KBM-7 (cell line): ENCODE measurements at regions not wholly inside any gene's neighbourhood (a gene's known extent, or its start where the extent isn't known, plus 50 kb on each side); places are given as distances from the start of the nearest gene placed in this dataset.

Source experiments
- DNase-seq: peaks from one replicate; pipeline ENCODE4 v3.0.0-alpha.2; 2015
- in situ Hi-C: fragments of 300-500 bp; cut with MboI; formaldehyde crosslinking; loops from 2 replicates; pipeline ENCODE4 v1.14.3; 2020; ENCODE audit warnings: low sequenced_read_pairs, low pct_unique_long_range_greater_than_20kb, mixed read lengths

- in situ Hi-C loops: no loop called here
- no peak for DNase-seq
These were observed 499.8 kb upstream of the CD180 start for GRCh38 chr5:67696446-67696845.

- DNase-seq: no peak
- in situ Hi-C loops: no loop called here
These were observed 498.8 kb upstream of the CD180 start for GRCh38 chr5:67695369-67695768.

GRCh38 chr5:67694810-67695191 is 498.2 kb upstream of the CD180 start:
- in situ Hi-C loops: no loop called here
- no peak for DNase-seq

- DNase-seq: no peak
- in situ Hi-C loops: no loop called here
These were observed 497.6 kb upstream of the CD180 start for GRCh38 chr5:67693956-67694809.

GRCh38 chr5:67686746-67687145 is 490.1 kb upstream of the CD180 start:
- in situ Hi-C loops: no loop called here
- DNase-seq: no peak

GRCh38 chr5:67681703-67682102 is 485.1 kb upstream of the CD180 start:
- in situ Hi-C loops: no loop called here
- no peak for DNase-seq

GRCh38 chr5:67680099-67680498 is 483.5 kb upstream of the CD180 start:
- no peak for DNase-seq
- in situ Hi-C loops: no loop called here

- DNase-seq: no peak
- in situ Hi-C loops: no loop called here
These were observed 482.7 kb upstream of the CD180 start for GRCh38 chr5:67679184-67679841.

GRCh38 chr5:67678594-67678993 is 482.0 kb upstream of the CD180 start:
- in situ Hi-C loops: no loop called here
- DNase-seq: no peak

- in situ Hi-C loops: no loop called here
- DNase-seq: no peak
These were observed 480.9 kb upstream of the CD180 start for GRCh38 chr5:67677422-67677970.

GRCh38 chr5:67676863-67677262 is 480.3 kb upstream of the CD180 start:
- DNase-seq: no peak
- in situ Hi-C loops: no loop called here

- no peak for DNase-seq
- in situ Hi-C loops: no loop called here
These were observed 477.6 kb upstream of the CD180 start for GRCh38 chr5:67674159-67674655.

GRCh38 chr5:67673618-67674017 is 477.0 kb upstream of the CD180 start:
- DNase-seq: no peak
- in situ Hi-C loops: no loop called here

- no peak for DNase-seq
- in situ Hi-C loops: no loop called here
These were observed 476.6 kb upstream of the CD180 start for GRCh38 chr5:67673180-67673579.

- in situ Hi-C loops: no loop called here
- DNase-seq: peak; percentile 20
These were observed 476.0 kb upstream of the CD180 start for GRCh38 chr5:67672636-67673035.

GRCh38 chr5:67669916-67670315 is 473.3 kb upstream of the CD180 start:
- in situ Hi-C loops: no loop called here
- DNase-seq: no peak

GRCh38 chr5:67660149-67660548 is 463.6 kb upstream of the CD180 start:
- in situ Hi-C loops: no loop called here

GRCh38 chr5:67659288-67659687 is 462.7 kb upstream of the CD180 start:
- no peak for DNase-seq
- in situ Hi-C loops: no loop called here

More at GRCh38 chr5:67660149-67660548, 463.6 kb upstream of the CD180 start:
- DNase-seq: no peak

- in situ Hi-C loops: no loop called here
These were observed 460.5 kb upstream of the CD180 start for GRCh38 chr5:67657055-67657454.

GRCh38 chr5:67652201-67652600 is 455.6 kb upstream of the CD180 start:
- in situ Hi-C loops: no loop called here
- no peak for DNase-seq

More at GRCh38 chr5:67657055-67657454, 460.5 kb upstream of the CD180 start:
- DNase-seq: no peak
